NOMO-1 treated with DMSO at 0.1 percent for 48 hours (cell line): ENCODE measurements at regions not wholly inside any gene's neighbourhood (a gene's known extent, or its start where the extent isn't known, plus 50 kb on each side); places are given as distances from the start of the nearest gene placed in this dataset.

ENCODE experiments used
- DNase-seq: peaks from one replicate; lab custom pipeline; 2025; ENCODE audit not compliant: unreplicated experiment; lab: John Stamatoyannopoulos, UW

GRCh38 chr3:159635047-159635641 is 353.5 kb upstream of the IL12A start:
- peak; percentile 91 for DNase-seq

DNA sequence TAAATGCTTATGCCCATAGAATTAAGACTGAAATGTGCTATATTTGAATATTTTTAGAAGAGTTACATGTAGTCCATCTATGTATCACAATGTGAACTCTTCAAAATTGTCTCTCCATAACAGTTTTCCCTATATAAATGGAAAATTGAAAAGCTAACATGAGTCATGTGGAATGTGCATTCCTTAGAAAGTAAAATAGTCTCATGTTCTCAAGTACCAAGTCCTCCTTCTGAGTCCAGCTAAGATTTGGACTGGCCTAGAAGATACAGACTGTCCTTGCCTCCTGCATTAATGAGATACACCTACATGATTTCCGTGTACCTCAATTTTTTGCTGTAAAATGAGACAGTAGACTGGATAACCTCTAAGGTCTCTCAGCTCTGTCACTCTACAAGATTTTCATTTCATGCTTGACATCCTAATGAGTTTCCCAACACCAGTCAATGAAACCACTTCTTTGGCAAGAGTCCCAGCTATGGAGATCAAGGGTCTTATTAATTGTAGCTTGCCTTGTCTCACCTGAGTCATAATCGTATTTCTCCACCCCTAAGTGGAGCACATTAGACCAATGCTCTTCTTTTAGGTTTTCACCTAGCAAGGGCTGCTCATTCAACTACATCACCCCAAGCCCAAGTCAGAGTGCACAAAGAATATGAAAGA is 350.6 kb upstream of the IL12A start:
- DNase-seq: no peak

- no peak for DNase-seq
Observed at GRCh38 chr3:159640225-159640624, 348.4 kb upstream of the IL12A start.

DNA sequence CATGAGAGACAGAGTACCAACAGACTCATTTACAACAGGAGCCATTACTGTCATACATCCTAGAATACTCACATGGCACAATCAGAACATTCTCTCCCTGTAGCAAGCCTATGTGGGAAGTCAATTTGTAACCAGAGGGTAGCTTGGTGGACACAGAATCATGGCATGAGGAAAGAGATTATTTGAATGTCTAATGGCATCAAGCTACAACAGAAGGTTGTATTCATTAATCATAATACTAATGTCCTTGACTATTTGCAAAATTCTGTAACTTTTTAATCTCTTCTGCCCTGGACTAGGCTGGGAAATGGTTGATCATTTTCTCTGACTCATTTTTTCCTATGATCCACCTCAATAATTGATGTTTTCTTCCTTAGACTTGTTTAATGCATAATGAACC is 345.2 kb upstream of the IL12A start:
- DNase-seq: no peak

- no peak for DNase-seq
Observed at GRCh38 chr3:159645874-159646273, 342.8 kb upstream of the IL12A start.

- no peak for DNase-seq
Observed at GRCh38 chr3:159649951-159650350, 338.7 kb upstream of the IL12A start.

- DNase-seq: no peak
Observed at GRCh38 chr3:159650726-159651125, 337.9 kb upstream of the IL12A start.

GRCh38 chr3:159652452-159652851 is 336.2 kb upstream of the IL12A start:
- no peak for DNase-seq

DNA sequence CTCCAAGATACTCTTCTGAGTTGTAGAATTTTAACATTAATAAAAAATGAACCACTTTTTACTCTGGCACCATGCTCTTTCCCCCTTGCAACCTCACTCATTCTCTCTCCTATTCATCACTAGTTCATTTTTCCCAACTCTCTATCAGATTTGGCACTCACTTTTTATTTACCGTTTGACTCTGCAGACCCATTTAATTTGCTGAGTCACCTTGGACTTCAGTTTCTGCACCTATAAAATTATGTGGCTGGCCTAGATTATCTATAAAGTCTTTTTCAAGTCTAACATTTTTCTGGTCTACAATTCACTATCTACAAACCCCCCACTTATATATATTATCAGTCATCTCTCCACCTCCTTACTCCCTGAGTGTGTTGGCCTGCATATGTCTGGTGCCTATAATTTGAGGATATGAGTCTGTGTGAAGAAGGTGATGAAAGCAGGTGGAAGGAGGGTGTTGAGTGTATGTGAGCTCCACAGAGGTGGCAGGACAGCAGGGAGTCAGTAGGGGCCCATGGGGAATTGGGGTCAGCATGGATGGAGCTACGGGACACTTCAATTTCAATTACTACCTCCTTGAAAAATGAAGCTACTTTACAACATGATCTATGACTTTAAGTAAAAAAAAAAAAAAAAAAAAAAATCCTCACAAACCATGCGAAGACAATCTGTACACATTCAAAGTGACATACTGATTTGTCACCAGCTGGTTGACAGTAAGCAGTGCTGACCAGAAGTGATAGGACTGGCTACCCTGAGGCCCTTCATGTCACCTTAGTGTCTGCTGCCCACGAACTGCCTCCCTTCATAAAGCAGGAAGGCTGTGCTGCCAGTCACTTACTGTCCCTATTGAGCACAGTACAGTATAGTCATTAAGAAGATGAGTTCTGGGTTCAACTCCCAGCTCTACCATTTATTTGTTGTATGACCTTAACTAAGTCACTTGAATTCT is 334.2 kb upstream of the IL12A start:
- no peak for DNase-seq

GRCh38 chr3:159655202-159655601 is 333.4 kb upstream of the IL12A start:
- no peak for DNase-seq

GRCh38 chr3:159657176-159657575 is 331.5 kb upstream of the IL12A start:
- no peak for DNase-seq

- DNase-seq: no peak
Observed at GRCh38 chr3:159657629-159658028, 331.0 kb upstream of the IL12A start.

DNA sequence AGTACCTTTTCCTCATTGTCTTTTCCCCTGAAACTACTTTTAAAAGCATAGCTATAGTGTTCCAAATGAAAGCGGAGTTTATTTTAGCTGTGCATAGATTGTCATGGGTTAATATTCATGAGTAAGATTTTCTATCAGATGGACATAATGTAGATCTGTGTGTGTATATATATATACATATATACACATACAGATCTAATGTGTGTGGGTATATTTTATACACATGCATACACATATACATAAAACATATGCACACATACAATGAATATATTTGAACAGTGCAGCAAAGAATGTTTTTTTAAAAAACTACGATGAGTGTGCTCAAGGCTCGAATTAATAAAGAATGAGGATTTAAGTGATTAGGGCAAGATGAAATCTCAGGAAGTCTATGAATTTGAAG is 328.3 kb upstream of the IL12A start:
- DNase-seq: no peak

- DNase-seq: no peak
Observed at GRCh38 chr3:159660901-159661300, 327.7 kb upstream of the IL12A start.

- no peak for DNase-seq
Observed at GRCh38 chr3:159662549-159662948, 326.1 kb upstream of the IL12A start.

DNA sequence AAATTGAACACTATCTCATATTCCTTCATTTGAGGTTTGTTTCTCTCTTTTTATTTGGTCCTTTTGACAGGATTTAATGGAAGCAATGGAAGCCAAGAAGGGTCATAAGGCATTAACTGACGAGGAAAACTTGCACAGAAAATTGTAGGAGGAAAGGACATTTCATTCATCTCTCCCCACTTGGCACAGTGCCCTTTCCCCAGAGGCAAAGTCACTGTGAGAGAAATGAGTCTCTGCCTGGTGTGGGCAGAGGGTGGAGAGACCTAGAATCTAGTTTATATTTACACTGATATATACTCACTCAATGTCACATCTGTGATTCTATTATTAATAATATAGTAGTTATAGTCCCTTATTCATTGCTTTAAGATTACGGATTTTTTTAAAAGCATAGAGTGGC is 324.6 kb upstream of the IL12A start:
- DNase-seq: no peak

GRCh38 chr3:159664653-159665052 is 324.0 kb upstream of the IL12A start:
- no peak for DNase-seq

DNA sequence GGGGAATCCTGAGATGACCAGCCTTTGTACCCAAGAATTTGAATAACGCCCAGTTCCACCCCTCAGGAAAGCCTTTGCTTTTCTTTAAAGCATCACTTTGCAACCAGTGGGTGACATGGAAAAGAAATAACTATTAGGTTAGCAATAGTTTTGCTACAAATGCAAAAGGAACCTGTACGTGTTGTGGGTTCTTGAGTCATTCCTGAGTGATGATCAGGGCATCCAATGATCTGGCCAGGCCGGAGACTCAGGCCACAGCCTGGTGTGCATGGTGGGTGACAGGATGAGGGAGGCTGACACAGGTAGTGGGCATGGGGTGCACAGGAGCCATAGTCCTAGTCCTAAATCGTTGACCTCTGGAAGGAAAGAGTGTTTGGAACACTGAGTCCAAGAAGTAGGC is 321.4 kb upstream of the IL12A start:
- no peak for DNase-seq

- DNase-seq: no peak
Observed at GRCh38 chr3:159668461-159668860, 320.2 kb upstream of the IL12A start.

DNA sequence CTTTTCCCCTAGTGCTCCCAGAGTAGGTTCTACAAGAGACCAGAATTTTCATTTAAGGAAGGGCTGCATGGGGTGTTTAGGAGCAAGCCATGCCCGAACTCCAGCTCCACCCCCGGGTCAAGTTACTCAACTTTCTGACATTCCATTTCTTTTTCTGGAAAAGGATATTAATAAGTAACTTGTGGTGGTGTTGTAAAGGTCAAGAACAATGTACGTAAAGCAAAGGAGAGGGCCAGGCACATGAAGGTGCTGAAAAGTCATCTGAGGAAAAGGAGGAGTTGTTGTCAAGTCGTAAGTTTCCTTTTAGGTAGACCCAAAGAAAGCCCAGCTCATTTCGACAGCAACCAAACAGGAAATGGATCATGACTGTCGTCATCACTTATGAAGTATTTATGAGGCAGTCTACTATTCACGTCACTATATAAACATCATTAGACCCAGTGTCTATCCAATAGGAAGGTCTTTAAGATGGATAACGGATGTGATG is 319.6 kb upstream of the IL12A start:
- no peak for DNase-seq

DNA sequence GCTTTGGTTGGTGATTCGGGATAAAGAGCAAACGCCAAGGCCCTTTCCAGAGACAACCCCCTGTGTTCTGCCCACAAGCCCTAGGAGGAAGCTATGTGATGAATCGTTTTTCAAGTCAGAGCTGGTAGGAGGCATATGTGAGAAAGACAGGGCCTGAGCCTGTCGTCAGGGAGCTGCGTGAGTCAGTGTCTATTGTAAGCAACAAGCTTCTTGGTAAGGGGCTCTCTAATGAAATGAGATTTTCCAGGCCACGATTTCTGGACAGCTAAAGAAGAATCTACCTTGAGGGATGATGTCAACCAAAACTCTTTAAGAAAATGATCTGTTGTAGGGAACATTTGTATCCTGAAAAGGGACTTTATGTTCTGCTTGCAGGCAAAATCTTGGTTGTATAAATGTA is 318.9 kb upstream of the IL12A start:
- DNase-seq: no peak
